Astrocyte (in vitro differentiated cells and primary cell): ENCODE measurements at regions not wholly inside any gene's neighbourhood (a gene's known extent, or its start where the extent isn't known, plus 50 kb on each side); places are given as distances from the start of the nearest gene placed in this dataset.

Experiments
- DNase-seq: peaks from one replicate; pipeline ENCODE4 v3.0.0-alpha.2; 2010; ENCODE audit warnings: low read depth
- FAIRE-seq: peaks from 2 replicates; lab custom pipeline; 2011; peaks lifted over from hg19 to GRCh38; lab: Jason Lieb, UNC
- H2AFZ ChIP-seq: 2 replicates; pipeline ENCODE4 v1.6.0; 2012; ENCODE audit warnings: low read depth, low read length, inconsistent platforms
- H3K27ac ChIP-seq: 2 replicates; pipeline ENCODE4 v1.5.1; 2011; ENCODE audit warnings: low read depth, low read length, inconsistent platforms
- H3K27me3 ChIP-seq: 2 replicates; pipeline ENCODE4 v1.6.0; 2011; ENCODE audit warnings: low read length, inconsistent platforms; ENCODE audit not compliant: insufficient read depth
- H3K36me3 ChIP-seq: 2 replicates; pipeline ENCODE4 v1.5.1; 2011; ENCODE audit warnings: low read length, inconsistent platforms; ENCODE audit not compliant: insufficient read depth
- H3K4me1 ChIP-seq: 2 replicates; pipeline ENCODE4 v1.5.1; 2011; ENCODE audit warnings: low read length, inconsistent platforms; ENCODE audit not compliant: insufficient read depth
- H3K4me2 ChIP-seq: 2 replicates; pipeline ENCODE4 v1.6.0; 2012; ENCODE audit warnings: low read length, inconsistent platforms
- H3K4me3 ChIP-seq: 2 replicates; pipeline ENCODE4 v1.5.1; 2011; ENCODE audit warnings: low read depth, mild to moderate bottlenecking, low read length, inconsistent platforms; ENCODE audit not compliant: insufficient read depth
- H3K79me2 ChIP-seq: 2 replicates; pipeline ENCODE4 v1.6.0; 2012; ENCODE audit warnings: mild to moderate bottlenecking, low read length, inconsistent platforms; ENCODE audit not compliant: insufficient read depth
- H3K9ac ChIP-seq: 2 replicates; pipeline ENCODE4 v1.6.0; 2012; ENCODE audit warnings: mild to moderate bottlenecking, low read length, inconsistent platforms
- H3K9me3 ChIP-seq: 2 replicates; pipeline ENCODE4 v1.5.1; 2012; ENCODE audit warnings: low read depth, mild to moderate bottlenecking, low read length, inconsistent platforms; ENCODE audit not compliant: insufficient read depth
- H4K20me1 ChIP-seq: 2 replicates; pipeline ENCODE4 v1.6.0; 2012; ENCODE audit warnings: low read length, inconsistent platforms; ENCODE audit not compliant: insufficient read depth
- H3K27ac Mint-ChIP-seq: one replicate; pipeline ENCODE4 v1.8.0; 2021; ENCODE audit warnings: mild to moderate bottlenecking, mixed read lengths; ENCODE audit not compliant: unreplicated experiment
- H3K27me3 Mint-ChIP-seq: one replicate; pipeline ENCODE4 v1.8.0; 2021; ENCODE audit warnings: low read depth, mixed read lengths; ENCODE audit not compliant: unreplicated experiment
- H3K36me3 Mint-ChIP-seq: one replicate; pipeline ENCODE4 v1.8.0; 2021; ENCODE audit warnings: low read depth, mixed read lengths; ENCODE audit not compliant: unreplicated experiment
- H3K4me1 Mint-ChIP-seq: one replicate; pipeline ENCODE4 v1.8.0; 2021; ENCODE audit warnings: low read depth, mixed read lengths; ENCODE audit not compliant: unreplicated experiment
- H3K4me3 Mint-ChIP-seq: one replicate; pipeline ENCODE4 v1.8.0; 2021; ENCODE audit warnings: mild to moderate bottlenecking, moderate library complexity, mixed read lengths; ENCODE audit not compliant: unreplicated experiment
- H3K9me3 Mint-ChIP-seq: one replicate; pipeline ENCODE4 v1.8.0; 2021; ENCODE audit warnings: mild to moderate bottlenecking, mixed read lengths; ENCODE audit not compliant: unreplicated experiment
- EZH2 ChIP-seq: IDR thresholded peaks from 2 replicates; pipeline ENCODE4 v1.6.1; 2012; ENCODE audit warnings: mild to moderate bottlenecking, low read length, inconsistent platforms; ENCODE audit not compliant: insufficient read depth
- TF ChIP-seq, protein P1 (sequence below): IDR thresholded peaks from 2 replicates; pipeline ENCODE4 v1.5.1; 2011; ENCODE audit warnings: low read depth, mild to moderate bottlenecking, inconsistent platforms, low read length, moderate library complexity; ENCODE audit not compliant: insufficient read depth

GRCh38 chr12:46884362-46884761, 58.6 kb upstream of the SLC38A4 start:
- H3K36me3 Mint-ChIP-seq, result no peaks in the 10 kb centered on the region
- no peak overlapping the region for H3K4me3 Mint-ChIP-seq
- no peak for TF ChIP-seq EZH2
- TF ChIP-seq, protein P1, sequence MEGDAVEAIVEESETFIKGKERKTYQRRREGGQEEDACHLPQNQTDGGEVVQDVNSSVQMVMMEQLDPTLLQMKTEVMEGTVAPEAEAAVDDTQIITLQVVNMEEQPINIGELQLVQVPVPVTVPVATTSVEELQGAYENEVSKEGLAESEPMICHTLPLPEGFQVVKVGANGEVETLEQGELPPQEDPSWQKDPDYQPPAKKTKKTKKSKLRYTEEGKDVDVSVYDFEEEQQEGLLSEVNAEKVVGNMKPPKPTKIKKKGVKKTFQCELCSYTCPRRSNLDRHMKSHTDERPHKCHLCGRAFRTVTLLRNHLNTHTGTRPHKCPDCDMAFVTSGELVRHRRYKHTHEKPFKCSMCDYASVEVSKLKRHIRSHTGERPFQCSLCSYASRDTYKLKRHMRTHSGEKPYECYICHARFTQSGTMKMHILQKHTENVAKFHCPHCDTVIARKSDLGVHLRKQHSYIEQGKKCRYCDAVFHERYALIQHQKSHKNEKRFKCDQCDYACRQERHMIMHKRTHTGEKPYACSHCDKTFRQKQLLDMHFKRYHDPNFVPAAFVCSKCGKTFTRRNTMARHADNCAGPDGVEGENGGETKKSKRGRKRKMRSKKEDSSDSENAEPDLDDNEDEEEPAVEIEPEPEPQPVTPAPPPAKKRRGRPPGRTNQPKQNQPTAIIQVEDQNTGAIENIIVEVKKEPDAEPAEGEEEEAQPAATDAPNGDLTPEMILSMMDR, result no peak
- Histone ChIP-seq H3K4me2 (no peak overlapping the region), H2AFZ (no peak overlapping the region), H3K9me3 (no peaks in the 10 kb centered on the region), H3K79me2 (no peaks in the 10 kb centered on the region), H3K4me3 (no peak overlapping the region), H4K20me1 (no peaks in the 10 kb centered on the region), H3K27me3 (peaks cover 3% of the 10 kb centered on the region), H3K36me3 (no peaks in the 10 kb centered on the region), H3K9ac (no peak overlapping the region), H3K4me1 (peaks cover 8% of the 10 kb centered on the region), H3K27ac (no peak overlapping the region)
- H3K27ac Mint-ChIP-seq, result no peak overlapping the region
- peaks cover 13% of the 10 kb centered on the region for H3K4me1 Mint-ChIP-seq
- FAIRE-seq (no peak), DNase-seq (no peak)
- H3K27me3 Mint-ChIP-seq, result no peaks in the 10 kb centered on the region
- no peaks in the 10 kb centered on the region for H3K9me3 Mint-ChIP-seq

DNA sequence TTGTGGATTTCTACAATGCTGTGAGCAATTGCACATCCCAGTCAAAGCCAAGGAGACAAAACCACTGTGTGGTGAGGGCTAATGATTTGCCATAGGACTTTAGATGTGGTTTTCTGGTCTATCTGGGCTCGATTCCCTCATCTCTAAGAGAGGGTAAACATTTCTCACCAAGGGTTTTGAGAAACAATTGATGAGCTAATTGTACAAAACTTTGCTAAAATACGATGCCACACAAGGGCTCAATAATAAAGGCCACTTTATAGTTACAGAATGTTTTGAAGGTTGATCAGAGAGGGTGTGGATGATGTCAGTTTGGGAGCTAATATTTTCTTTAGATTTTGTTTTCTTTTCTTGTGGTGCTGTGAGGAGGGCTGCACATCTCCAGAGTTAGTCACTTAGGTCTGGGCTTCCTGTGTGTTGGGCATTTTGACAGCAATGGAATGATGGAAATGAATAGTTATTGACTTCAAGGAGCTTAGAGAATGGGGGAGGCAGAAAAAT, 60.8 kb upstream of the SLC38A4 start:
- no peaks in the 10 kb centered on the region for H3K9me3 ChIP-seq
- H3K9ac ChIP-seq, result no peak overlapping the region
- peaks cover 8% of the 10 kb centered on the region for H3K4me1 ChIP-seq
- H3K4me3 ChIP-seq, result no peak overlapping the region
- H3K79me2 ChIP-seq, result no peaks in the 10 kb centered on the region
- peaks cover 3% of the 10 kb centered on the region for H3K27me3 ChIP-seq
- DNase-seq (peak; percentile 82), FAIRE-seq (peak; percentile 97)
- no peaks in the 10 kb centered on the region for H3K36me3 Mint-ChIP-seq
- no peaks in the 10 kb centered on the region for H3K9me3 Mint-ChIP-seq
- no peak overlapping the region for H3K27ac ChIP-seq
- no peaks in the 10 kb centered on the region for H3K27me3 Mint-ChIP-seq
- TF ChIP-seq EZH2, result no peak
- TF ChIP-seq, protein P1, result no peak
- peak overlapping the region; percentile 55 for H3K4me2 ChIP-seq
- H2AFZ ChIP-seq, result no peak overlapping the region
- H3K4me3 Mint-ChIP-seq, result no peak overlapping the region
- H3K27ac Mint-ChIP-seq, result no peak overlapping the region
- peaks cover 17% of the 10 kb centered on the region for H3K4me1 Mint-ChIP-seq
- H4K20me1 ChIP-seq, result no peaks in the 10 kb centered on the region
- no peaks in the 10 kb centered on the region for H3K36me3 ChIP-seq

DNA sequence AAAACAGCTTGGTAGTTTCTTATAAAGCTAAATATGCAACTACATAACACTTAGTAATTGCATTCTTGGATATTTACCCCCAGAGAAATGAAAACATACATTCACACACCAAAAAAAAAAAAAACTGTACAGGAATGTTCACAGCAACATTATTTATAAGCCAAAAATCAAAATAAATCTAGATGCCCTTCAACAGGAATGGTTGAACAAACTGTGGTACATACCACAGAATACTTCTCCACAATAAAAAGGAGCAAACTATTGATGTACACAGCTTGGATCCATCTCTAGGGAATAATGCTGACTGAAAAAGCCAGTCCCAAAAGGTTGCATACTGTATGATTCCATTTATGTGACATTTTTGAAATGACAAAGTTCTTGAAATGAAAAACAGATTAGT, 62.1 kb upstream of the SLC38A4 start:
- H3K27ac Mint-ChIP-seq, result no peak overlapping the region
- H3K9me3 Mint-ChIP-seq, result no peaks in the 10 kb centered on the region
- TF ChIP-seq, protein P1, result no peak
- TF ChIP-seq EZH2, result no peak
- no peak for FAIRE-seq
- H3K4me1 ChIP-seq, result peaks cover 8% of the 10 kb centered on the region
- no peak overlapping the region for H3K27ac ChIP-seq
- no peaks in the 10 kb centered on the region for H3K79me2 ChIP-seq
- no peak overlapping the region for H3K4me3 ChIP-seq
- no peak overlapping the region for H3K4me2 ChIP-seq
- no peak for DNase-seq
- no peak overlapping the region for H2AFZ ChIP-seq
- no peaks in the 10 kb centered on the region for H3K9me3 ChIP-seq
- no peaks in the 10 kb centered on the region for H4K20me1 ChIP-seq
- H3K9ac ChIP-seq, result no peak overlapping the region
- peaks cover 3% of the 10 kb centered on the region for H3K27me3 ChIP-seq
- H3K4me1 Mint-ChIP-seq, result peaks cover 17% of the 10 kb centered on the region
- no peaks in the 10 kb centered on the region for H3K27me3 Mint-ChIP-seq
- no peak overlapping the region for H3K4me3 Mint-ChIP-seq
- no peaks in the 10 kb centered on the region for H3K36me3 ChIP-seq
- no peaks in the 10 kb centered on the region for H3K36me3 Mint-ChIP-seq
